Stromal cell of bone marrow (primary cell): ENCODE measurements at regions not wholly inside any gene's neighbourhood (a gene's known extent, or its start where the extent isn't known, plus 50 kb on each side); places are given as distances from the start of the nearest gene placed in this dataset.
"Not testable (repeated sequence)": the region's sequence is repeated elsewhere in the genome, so short reads cannot be mapped to it uniquely, and the experiment has no call there.

ENCODE experiments used
- DNase-seq: peaks from one replicate; pipeline ENCODE4 v3.0.0-alpha.2; 2012; ENCODE audit warnings: low read depth

DNA sequence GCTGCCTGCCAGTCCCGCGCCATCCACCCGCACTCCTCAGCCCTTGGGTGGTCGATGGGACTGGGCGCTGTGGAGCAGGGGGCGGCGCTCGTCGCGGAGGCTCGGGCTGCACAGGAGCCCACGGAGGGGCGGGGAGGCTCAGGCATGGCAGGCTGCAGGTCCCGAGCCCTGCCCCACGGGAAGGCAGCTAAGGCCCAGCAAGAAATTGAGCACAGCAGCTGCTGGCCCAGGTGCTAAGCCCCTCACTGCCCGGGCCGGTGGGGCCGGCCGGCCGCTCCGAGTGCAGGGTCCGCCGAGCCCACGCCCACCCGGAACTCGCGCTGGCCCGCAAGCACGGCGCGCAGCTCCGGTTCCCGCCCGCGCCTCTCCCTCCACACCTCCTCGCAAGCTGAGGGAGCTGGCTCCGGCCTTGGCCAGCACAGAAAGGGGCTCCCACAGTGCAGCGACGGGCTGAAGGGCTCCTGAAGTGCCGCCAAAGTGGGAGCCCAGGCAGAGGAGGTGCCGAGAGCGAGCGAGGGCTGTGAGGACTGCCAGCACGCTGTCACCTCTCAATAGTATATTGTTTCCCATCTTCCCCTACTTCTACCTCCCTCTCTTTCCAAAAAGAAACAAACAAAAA is 219.6 kb downstream of the BAMBI start:
- not testable (repeated sequence) for DNase-seq

DNA sequence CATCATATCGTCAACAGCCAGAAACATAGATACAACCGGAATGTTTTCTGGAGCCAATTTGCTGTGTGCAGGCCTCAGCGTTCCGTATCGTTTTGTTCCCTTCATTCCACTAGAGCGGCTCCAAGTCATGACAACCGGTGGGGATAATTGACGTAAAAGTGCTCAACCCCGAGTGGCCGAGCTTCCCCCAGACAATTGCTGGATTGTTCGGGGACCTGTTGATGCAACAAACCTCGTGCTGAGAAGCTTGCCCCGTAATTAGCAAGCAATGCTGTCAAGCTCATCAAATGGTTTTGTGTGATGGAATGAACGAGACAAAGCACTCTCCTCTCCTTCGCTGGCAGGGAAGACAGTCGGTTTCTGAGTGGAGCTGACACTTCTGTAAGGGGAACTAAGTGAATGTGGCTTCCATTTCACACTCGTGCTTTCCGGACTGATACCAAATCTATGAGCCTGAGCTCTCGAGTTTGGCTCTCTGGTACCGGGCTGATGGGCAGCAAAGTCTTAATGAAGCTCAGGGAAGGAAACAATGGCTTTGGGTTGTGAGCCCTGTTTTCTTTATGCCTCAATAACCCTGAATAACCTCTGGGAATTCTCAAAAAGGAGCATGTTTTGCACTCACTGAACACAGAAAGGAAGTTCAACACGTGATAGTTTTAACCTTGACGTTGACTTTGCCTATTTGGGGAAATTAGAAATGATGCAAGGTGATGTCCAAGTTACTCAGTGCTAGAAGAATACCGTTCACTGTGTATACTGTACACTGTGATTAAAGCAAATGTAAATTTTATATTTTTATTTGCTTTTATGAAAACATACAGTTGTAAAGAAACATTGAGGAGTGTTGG is 220.5 kb downstream of the BAMBI start:
- DNase-seq = no peak

DNA sequence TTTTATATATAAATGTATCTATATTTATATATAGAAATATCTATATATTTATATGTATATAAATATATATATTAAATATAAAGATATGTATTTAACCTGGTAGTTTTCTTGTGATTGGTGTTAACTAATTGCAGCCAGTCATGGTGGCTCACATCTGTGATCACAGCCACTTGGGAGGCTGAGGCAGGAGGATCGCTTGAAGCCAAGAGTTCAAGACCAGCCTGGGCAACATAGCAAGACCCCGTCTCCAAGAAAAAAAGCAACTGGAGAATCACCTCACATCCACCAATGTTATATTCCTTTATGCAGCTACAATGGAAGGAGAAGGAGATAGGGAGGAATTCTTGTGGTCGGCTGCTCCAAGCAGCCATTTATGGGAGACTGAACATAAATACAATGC is 224.9 kb downstream of the BAMBI start:
- DNase-seq = no peak

DNA sequence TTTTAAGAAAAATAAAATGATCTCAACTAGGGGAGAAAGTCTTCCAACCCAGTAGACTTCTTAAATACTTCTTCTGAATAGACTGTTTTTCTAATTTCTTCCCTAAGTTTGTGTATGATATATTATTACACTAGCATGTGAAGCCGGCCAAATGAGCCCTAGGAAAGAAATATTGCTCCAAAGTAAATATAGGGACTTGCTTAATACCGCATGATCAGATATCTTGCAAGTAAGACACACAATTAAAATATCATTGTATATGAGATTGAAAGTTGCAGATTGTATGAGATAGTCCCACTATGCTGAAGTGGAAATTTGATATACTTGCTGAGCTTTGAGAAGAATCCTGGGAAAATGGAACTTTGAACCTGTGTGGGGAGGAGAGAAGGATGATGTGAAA is 225.7 kb downstream of the BAMBI start:
- DNase-seq = peak; percentile 25

DNA sequence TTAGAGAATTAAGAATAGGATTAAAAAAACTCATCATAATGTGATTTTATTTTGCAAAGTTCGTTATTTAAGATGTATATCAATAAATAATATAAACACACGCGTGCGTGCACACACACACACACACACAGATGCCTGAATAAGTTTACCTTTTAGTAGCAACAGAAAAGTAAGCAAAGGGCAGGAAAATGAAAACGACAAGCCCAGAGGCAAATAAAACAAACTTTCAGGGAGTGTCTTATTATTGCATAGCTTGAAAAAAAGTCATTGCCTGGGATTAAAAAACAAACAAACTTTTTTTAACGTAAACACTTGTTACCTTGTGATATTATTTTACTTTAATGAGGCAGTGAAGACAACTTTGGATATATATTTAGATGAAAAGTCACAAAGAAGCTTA is 226.4 kb downstream of the BAMBI start:
- DNase-seq = no peak

DNA sequence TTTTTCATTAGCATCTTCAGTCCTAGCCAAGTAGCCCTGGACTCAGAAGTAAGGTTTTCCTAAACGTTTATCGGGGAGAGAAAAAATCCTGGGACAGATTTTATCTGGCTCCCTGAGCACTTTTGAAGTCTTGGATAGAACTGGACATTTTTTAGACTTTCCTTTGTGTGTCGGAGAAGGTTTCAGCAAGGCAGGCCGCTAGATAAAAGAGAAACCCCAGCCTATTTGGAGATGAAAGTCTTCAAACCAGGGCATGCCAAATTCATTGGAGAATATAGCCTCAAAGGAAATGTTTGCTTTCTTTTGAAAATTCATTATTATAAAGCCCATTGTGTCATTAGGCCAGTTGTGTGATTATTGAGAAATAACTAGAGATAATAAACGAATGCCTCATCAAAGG is 228.1 kb downstream of the BAMBI start:
- no peak for DNase-seq

DNA sequence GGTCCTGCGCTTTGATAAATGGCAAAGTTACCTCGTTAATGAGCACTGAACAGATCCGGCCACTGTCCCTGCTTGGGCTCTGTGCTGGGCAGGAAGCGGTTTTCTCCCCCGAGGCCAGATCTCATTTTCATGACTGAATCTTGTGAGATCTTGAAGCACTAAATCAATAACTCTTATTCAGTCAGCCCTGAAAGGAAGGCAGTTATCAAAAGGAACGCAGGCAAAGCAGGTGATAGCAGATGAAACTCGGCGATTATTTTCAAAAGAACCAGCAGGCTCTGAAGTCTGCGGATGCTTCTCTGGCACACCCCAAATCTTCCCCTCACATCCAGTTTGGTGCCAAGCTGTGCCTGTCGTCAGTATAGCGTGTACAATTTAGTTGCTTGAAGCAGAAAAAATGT is 228.7 kb downstream of the BAMBI start:
- no peak for DNase-seq

DNA sequence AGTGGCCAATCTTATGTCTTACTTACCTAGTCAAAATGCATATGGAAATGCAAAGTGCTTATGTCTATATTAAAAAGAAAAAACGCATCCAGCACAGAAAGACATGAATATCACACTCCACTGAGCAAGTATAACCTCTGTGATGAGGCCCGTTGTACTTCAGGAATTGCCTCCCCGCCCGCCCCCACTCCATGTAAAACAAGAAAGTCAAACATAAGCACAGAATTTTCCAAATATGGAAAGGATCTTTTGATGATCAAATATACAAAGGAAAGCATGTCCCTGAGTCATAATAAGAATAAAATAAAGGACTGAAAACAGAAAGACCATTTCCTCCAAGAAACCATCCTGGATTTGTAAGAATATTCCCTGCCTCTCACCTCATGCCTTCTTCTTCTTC is 229.1 kb downstream of the BAMBI start:
- no peak for DNase-seq

DNA sequence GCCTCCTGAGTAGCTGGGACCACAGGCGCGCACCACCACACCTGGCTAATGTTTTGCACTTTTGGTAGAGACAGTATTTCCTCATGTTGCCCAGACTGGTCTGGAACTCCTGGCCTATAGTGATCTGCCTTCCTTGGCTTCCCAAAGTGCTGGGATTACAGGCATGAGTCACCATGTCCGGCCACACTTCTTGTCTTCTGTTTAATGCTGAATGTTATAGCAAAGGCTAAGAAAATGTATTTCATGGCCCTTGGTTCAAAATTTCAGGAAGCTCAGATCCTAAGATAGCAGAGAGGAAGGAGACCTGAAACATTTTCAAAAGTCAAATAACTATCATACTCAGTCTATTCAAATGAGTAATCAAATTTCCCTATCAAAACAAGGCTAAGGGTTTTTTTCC is 229.6 kb downstream of the BAMBI start:
- DNase-seq = no peak

DNA sequence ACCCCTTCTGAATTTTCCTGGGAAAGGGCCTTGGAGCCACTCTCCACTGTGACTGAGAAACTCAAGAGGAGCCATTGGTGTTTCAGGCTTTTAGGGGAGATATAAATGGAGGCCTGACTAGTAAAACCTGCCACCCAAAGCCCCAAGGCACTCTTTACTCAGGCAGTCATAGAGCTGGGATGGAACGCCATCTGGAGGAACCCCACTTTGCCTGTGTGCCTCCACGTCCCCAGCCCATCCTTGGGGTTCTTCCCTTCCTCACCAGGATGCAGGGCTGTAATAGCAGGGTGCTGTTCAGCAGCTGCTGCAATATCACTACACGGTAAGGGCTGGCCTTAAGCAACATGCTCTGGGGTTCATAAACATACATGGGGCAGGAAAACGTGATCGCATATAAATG is 232.6 kb downstream of the BAMBI start:
- no peak for DNase-seq

DNA sequence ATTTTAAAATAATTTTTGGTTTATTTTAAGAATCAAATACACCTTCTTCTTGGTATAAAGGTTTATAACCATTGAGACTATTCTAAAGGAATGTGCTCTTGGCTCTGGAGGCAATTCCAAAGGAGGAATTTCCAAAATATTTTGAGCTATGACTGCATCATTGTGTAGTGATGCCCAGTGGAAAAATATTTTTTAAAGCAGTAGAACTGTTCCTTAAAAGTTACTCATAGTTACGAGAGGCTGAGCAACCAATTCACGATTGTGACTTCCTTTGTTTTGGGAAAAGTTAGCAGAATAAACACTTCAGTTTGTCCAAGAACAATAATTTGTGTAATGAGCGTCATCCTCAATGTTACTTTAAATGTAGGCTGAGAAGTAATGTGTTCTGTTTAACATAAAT is 233.6 kb downstream of the BAMBI start:
- peak; percentile 68 for DNase-seq

DNA sequence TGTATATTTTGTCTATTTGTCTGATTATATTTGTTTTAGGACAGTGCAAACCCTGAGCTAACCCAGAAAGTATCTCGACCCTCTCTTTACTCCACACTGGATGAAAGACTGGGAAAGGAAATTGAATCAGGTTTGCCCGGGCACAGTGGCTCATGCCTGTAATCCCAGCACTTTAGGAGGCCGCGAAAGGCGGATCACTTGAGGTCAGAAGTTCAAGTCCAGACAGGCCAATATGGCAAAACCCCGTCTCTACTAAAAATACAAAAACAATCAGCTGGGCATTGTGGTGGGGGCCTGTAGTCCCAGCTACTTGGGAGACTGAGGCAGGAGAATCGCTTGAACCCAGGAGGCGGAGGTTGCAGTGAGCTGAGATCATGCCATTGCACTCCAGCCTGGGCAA is 234.2 kb downstream of the BAMBI start:
- not testable (repeated sequence) for DNase-seq

DNA sequence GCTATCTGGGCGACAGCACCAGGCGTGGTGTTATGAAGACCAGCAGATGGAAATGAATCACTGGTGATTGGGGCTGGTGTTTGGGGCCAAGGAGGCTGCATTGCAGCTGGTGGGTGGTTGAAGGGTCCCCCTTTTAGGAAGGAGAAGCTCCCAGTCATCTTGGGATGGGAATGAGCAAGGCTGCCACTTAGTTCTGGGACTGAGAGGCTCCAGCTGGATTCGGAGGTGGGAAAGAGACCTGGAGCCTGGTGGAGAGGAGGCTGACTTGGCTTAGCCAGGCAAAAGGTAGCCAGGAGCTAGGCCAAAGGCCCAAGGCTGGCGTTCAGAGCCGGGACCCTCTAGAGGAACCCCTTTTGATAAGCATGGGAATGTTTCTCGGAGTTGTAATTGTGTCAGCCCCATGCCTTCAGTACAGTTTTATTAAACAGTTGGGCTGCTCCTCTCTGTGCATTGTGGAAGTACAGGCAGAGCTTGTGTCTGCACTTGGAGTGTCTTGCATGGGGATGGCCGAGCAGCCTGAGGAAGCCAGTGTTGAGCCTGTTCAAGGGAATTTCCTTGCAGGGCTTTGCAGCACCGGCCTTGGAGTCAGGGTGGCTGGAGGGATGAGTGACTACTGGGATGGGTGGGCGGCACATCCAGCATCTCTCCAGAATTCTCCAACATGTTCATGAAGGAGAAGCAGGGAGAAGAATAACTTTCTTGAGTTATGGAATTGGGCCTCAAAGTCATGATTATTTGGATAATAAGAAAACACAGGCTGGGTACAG is 234.9 kb downstream of the BAMBI start:
- no peak for DNase-seq

DNA sequence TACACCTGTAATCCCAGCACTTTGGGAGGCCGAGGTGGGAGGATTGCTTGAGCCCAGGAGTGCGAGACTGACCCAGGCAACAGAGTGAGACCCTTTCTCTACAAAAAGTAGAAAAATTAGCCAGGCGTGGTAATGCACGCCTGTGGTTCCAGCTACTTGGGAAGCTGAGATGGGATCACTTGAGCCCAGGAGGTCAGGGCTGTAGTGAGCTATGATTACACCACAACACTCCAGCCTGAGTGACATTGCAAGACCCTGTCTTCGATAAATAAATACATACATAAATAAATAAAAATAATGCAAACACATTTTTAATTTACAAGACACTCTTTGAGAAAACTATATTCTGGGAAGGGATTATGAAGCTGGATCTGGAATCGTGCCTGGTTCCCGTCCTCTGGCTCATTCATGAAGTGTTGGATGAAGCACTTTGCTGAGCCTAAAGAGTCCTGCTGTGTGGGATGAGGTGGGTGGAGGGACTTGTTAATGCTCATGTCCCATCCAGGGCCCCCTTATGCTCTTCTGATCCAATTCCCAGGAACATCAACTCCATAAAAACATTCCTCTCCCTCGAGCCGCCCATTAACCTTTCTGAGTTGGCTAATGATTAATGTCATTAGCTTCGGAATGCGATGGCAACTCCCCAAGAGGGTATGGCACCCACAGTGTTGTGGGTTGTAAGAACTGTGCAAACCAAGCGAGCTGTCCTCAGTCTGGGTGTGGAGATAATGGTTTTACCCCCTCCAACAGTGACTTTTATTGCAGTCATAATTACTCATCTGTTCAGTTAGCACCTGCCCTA is 236.3 kb downstream of the BAMBI start:
- DNase-seq = no peak

DNA sequence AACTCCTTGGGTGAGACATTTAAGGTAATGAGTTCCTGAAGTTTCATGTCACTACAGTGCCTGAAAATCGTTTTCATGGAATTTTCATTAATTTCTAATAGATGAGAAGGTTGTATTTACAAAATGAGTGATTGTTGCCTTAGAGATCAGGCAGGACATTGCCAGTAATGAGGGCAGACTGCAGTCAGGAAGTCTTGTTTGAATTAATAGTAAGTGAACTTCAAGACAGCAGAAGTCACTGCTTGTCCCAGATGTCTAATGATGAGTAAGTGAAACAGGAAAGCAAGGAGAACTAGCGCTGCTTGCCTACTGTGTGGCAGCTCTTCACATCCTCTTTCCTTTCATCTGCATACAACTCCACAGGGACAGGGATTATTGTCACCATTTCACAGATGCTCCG is 237.4 kb downstream of the BAMBI start:
- no peak for DNase-seq

DNA sequence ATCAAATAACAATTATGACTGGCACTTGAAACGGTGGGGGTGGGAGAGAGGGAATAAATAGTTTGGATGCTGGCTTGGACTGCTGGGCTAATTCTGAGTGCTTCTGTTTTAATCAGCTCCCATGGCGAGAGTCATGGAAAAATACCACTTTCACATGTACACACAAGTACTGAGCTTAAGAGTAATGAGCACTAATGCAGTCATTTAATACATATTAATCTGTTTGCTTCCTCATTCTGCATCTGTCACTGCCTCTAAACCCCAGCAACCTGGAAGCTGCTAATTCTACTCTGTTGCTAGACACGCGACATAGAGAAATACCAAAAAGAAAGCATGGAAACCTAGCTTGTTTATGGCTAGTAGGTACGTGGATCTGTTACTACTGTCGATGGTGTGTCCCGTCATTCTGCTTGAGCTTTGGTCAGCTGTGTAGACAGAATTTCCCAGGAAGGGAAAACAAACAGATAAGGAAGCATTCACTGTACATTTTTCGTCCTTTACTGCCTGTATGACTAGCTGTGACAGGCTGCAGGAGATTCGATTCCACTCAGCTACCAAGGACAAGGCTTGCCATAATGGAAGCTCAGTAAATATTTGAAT is 238.8 kb downstream of the BAMBI start:
- DNase-seq = no peak

DNA sequence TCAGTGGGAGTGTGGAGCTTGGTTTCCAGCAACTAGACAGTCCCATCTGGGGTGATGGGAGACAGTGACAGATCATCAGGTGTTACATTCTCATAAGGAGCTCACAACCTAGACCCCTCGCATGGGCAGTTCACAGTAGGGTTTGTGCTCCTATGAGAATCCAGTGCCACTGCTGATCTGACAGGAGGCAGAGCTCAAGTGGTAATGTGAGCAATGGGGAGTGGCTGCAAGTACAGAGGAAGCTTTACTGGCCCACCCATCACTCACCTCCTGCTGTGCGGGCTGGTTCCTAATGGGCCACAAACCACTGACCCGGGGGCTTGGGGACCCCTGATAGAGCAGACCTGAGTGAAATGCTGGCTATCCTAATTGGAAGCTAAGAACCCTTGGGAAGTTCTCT is 242.8 kb downstream of the BAMBI start:
- no peak for DNase-seq

DNA sequence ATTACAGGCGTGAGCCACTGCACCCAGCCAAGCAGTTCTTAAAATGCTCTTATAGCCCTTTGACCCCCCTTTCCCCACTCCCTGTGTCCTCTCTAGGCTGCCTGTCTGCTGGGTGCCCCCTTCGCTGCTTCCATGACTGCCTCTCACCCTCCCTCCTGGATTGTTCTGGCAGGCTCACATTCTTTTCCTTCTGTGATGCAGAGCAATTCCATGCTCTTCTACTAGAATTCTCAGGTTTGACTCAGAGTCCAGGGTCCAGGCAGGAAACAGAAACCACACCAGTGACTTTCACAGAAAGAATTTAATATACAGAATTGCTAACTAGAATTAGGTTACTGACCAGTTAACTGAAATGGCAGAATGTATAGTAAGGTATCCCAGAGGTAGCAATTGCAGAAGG is 244.8 kb downstream of the BAMBI start:
- DNase-seq = no peak

DNA sequence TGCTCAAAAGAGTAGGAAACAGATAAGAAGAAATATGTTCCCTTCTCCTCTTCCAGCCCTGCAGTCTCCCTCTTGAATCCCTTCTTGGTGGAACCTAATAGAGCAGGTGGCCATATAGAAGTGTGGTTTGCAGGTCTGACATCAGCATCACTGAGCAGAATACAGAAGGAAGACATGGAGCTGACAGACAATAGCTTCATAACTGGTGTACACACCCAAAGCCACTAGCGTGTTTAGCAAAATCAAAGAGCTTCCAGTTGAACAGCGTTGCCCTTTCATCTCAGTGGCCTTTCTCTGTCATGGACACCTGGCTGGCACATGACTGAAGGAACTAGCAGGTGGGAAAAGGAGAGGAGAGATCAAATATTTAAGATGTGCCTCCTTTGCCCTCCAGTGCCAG is 245.5 kb downstream of the BAMBI start:
- no peak for DNase-seq

DNA sequence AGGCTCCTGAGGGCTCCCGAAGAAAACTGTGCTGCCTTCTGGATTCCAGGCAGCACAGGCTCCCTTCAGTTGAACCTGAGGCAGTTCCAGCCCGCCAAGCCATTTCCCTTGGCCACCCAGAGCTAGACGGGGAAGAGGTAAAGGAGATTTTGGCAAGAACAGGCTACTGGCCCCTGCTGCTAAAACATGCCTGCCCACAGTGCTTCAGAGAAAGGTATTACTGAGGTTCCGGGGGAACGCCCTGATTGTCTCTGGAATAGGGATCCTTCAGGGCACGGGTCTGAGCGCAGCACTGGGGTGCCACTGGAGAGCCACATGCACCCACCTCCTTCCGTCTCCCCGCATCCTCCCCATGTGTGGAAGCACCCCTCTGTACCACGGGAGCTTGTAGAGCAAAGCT is 247.4 kb downstream of the BAMBI start:
- no peak for DNase-seq

DNA sequence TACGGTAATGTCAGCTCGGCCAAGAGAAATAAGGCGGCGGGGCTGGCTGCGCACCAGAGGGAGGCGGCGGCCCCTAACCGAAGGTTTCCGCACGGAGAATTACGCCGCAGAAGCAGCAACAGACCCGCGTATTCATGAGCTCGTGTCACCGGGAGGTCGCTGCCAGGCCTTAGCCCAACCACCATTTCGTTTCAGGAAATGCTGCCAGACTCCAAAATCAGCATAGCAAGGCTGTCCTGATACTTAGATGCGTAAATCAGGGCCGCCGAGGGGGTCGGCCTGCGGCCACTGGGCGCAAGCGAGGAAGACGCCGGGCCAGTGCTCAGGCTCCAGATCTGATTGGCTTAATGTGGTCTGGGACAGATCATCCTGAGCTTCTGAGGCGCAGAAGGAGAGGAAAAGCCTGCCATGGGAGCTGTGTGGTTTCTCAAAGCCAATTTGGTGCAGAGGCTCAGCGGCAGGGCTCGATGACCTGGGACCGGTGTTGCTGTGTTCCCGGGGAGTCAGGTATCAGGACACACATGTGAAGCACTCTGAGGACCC is 247.9 kb downstream of the BAMBI start:
- peak; percentile 17 for DNase-seq

DNA sequence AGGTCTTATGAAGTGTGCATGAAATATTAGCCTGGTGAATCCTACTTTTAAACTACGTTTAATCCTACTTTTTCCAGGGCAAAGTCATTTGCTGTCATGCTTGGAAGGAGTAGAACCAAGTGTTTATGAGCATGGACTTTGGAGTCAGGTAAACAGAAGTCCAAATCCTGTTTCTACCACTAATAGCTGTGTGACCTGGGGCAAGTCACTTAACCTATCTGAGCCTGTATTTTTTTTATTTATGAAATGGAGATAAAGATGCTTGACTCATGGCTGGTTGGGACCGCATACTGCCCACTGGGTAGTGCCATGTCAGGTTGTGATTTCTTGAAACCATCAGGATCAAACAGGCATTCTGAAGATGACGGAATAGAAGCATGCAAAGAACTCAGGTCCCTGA is 249.6 kb downstream of the BAMBI start:
- no peak for DNase-seq
